Hepatocyte (in vitro differentiated cells): ENCODE measurements at regions not wholly inside any gene's neighbourhood (a gene's known extent, or its start where the extent isn't known, plus 50 kb on each side); places are given as distances from the start of the nearest gene placed in this dataset.

Experiments
- DNase-seq: peaks from one replicate; pipeline ENCODE4 v3.0.0-alpha.2; 2016; ENCODE audit warnings: low spot score
- H2AFZ ChIP-seq: fragments of 200-600 bp; sonication (generic); 2 replicates; pipeline ENCODE4 v1.6.0; 2016; ENCODE audit warnings: antibody characterized with exemption, mild to moderate bottlenecking
- H3K27ac ChIP-seq: fragments of 200-600 bp; sonication (generic); 2 replicates; pipeline ENCODE4 v1.5.1; 2016; ENCODE audit warnings: mild to moderate bottlenecking
- H3K27me3 ChIP-seq: fragments of 200-600 bp; sonication (generic); 2 replicates; pipeline ENCODE4 v1.6.1; 2016
- H3K36me3 ChIP-seq: fragments of 200-600 bp; sonication (generic); replicated peaks from 2 replicates; pipeline ENCODE4 v1.5.1; 2016; ENCODE audit warnings: low read depth; ENCODE audit not compliant: insufficient read depth
- H3K4me1 ChIP-seq: fragments of 200-600 bp; sonication (generic); 2 replicates; pipeline ENCODE4 v1.5.1; 2016; ENCODE audit warnings: mild to moderate bottlenecking, moderate library complexity; ENCODE audit not compliant: insufficient read depth
- H3K4me2 ChIP-seq: fragments of 200-600 bp; sonication (generic); 2 replicates; pipeline ENCODE4 v1.6.0; 2016
- H3K4me3 ChIP-seq: fragments of 200-600 bp; sonication (generic); 2 replicates; pipeline ENCODE4 v1.5.1; 2016; ENCODE audit warnings: mild to moderate bottlenecking
- H3K79me2 ChIP-seq: fragments of 200-600 bp; sonication (generic); 2 replicates; pipeline ENCODE4 v1.6.0; 2017; ENCODE audit warnings: mild to moderate bottlenecking
- H3K9me2 ChIP-seq: fragments of 200-600 bp; sonication (generic); replicated peaks from 2 replicates; pipeline ENCODE4 v1.6.0; 2017; ENCODE audit warnings: mild to moderate bottlenecking; ENCODE audit not compliant: insufficient read depth
- H3K9me3 ChIP-seq: fragments of 200-600 bp; sonication (generic); 2 replicates; pipeline ENCODE4 v1.5.1; 2016; ENCODE audit warnings: low read depth, mild to moderate bottlenecking
- H4K20me1 ChIP-seq: fragments of 200-600 bp; sonication (generic); 2 replicates; pipeline ENCODE4 v1.6.0; 2016; ENCODE audit warnings: mild to moderate bottlenecking; ENCODE audit not compliant: insufficient read depth, poor library complexity, severe bottlenecking
- EZH2 ChIP-seq: fragments of 200-600 bp; sonication (generic); IDR thresholded peaks from 2 replicates; pipeline ENCODE4 v1.6.1; 2016; ENCODE audit warnings: antibody characterized with exemption, mild to moderate bottlenecking, borderline replicate concordance
- EZH2phosphoT487 ChIP-seq: fragments of 200-600 bp; sonication (generic); IDR thresholded peaks from one replicate; pipeline ENCODE4 v1.6.1; 2018; ENCODE audit warnings: antibody characterized with exemption, mild to moderate bottlenecking, low read depth, moderate library complexity; ENCODE audit not compliant: unreplicated experiment, severe bottlenecking
- WGBS: methylation state at CpG from one replicate; pipeline ENCODE4 v1.1.6; 2016; ENCODE audit warnings: low lambda C conversion rate; ENCODE audit errors: missing lambda C conversion rate; 5-methylcytosine and 5-hydroxymethylcytosine counted together
- TF ChIP-seq, protein P1 (sequence below): fragments of 200-600 bp; sonication (generic); IDR thresholded peaks from 2 replicates; pipeline ENCODE4 v1.5.1; 2016; ENCODE audit warnings: antibody characterized with exemption, mild to moderate bottlenecking; ENCODE audit not compliant: poor library complexity

DNA sequence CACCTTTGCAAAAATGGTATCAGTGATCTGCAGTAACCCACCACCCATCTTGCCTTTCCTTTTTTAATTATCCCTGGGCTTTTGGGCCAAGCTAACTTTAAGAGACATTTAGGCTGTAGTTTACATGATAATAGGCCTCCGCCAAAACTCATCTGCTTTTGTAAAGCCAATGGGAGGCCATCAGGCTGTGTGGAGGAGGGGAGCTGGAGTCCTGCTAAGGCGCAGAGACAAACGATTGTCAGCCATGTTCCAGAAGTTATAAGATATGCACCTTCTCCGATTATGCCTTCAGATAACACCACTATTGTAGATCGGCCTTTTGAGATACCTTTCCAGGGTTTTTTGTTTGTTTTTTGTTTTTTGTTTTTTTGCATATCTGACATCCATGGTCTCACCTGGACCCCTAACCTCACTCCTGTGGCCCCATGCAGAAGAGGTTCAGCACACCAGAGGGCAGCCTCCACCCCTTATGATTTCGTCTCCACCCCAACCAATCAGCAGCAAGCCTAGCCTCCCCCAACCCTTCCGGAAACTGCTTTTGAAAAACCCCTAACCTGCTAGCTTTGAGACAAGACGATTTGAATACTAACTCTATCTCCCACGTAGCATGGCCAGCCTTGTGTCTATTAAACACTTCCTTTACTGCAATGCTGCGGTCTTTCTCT, 113.9 kb upstream of the UBL3 start:
- no peak for DNase-seq
- Histone ChIP-seq H3K79me2 (no peaks in the 10 kb centered on the region), H3K36me3 (no peaks in the 10 kb centered on the region), H3K4me3 (no peak overlapping the region), H3K27ac (no peak overlapping the region), H3K9me2 (no peaks in the 10 kb centered on the region), H3K27me3 (no peaks in the 10 kb centered on the region), H4K20me1 (no peaks in the 10 kb centered on the region), H3K4me2 (no peak overlapping the region), H3K4me1 (no peaks in the 10 kb centered on the region), H2AFZ (no peak overlapping the region), H3K9me3 (no peaks in the 10 kb centered on the region)
- TF ChIP-seq, protein P1, sequence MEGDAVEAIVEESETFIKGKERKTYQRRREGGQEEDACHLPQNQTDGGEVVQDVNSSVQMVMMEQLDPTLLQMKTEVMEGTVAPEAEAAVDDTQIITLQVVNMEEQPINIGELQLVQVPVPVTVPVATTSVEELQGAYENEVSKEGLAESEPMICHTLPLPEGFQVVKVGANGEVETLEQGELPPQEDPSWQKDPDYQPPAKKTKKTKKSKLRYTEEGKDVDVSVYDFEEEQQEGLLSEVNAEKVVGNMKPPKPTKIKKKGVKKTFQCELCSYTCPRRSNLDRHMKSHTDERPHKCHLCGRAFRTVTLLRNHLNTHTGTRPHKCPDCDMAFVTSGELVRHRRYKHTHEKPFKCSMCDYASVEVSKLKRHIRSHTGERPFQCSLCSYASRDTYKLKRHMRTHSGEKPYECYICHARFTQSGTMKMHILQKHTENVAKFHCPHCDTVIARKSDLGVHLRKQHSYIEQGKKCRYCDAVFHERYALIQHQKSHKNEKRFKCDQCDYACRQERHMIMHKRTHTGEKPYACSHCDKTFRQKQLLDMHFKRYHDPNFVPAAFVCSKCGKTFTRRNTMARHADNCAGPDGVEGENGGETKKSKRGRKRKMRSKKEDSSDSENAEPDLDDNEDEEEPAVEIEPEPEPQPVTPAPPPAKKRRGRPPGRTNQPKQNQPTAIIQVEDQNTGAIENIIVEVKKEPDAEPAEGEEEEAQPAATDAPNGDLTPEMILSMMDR, result no peak
- TF ChIP-seq EZH2 (no peak), EZH2phosphoT487 (no peak)
- 83% methylated on average over 10 of the region's 10 CpGs for WGBS

DNA sequence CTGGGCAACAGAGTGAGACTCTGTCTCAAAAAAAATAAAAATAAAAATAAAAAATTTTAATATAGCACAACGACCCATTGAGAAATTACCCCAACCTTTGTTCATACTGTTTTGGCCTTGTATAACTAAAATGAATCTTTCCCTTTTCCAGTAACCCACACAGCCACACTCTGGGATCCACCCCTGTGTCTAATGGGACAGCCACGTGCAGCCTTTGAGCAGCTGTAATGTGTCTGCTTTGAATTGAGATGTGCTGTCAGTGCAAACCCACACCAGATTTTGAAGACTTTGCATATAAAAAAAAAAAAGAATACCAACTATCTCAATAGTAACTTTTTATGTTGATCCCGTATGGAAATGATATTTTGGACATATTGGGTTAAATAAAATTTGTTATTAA, 112.7 kb upstream of the UBL3 start:
- Histone ChIP-seq H3K4me2 (no peak overlapping the region), H3K9me2 (no peaks in the 10 kb centered on the region), H3K9me3 (no peaks in the 10 kb centered on the region), H2AFZ (no peak overlapping the region), H3K27me3 (no peaks in the 10 kb centered on the region), H3K36me3 (no peaks in the 10 kb centered on the region), H3K4me3 (no peak overlapping the region), H4K20me1 (no peaks in the 10 kb centered on the region), H3K79me2 (no peaks in the 10 kb centered on the region), H3K27ac (no peak overlapping the region), H3K4me1 (no peaks in the 10 kb centered on the region)
- TF ChIP-seq, protein P1, result no peak
- TF ChIP-seq EZH2 (no peak), EZH2phosphoT487 (no peak)
- DNase-seq, result no peak
- WGBS, result 87% methylated on average over 3 of the region's 3 CpGs

DNA sequence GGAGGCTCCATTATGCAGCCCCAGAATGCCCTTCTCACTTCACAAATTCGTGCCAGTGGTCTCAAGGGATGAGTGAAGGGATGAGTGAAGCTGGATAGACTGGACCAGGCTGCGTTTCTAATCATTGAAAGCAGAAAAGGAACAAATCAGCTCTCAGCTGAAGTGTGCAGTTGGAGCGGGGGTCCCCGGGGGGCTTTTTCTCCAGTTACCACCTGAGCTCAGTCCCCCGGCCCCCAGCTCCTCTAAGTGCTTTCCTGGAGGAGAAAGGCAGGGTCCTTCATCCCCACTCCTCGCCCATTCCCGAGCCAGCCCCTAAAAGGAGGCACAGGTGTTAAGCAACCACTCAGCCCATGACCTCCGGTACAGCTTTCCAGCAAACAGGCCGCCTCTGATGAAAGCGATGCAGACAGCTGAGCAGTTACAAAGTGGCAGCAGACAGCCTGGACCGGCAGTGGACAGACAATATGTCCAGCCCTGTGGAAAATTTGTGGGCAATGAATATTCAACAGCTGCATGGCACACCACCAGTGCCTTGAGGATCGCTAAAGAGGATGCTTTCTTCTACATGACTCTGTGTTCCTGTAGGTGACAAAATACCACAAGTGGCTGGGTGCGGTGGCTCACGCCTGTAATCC, 110.7 kb upstream of the UBL3 start:
- 94% methylated on average over 14 of the region's 14 CpGs for WGBS
- TF ChIP-seq EZH2phosphoT487, result no peak
- no peaks in the 10 kb centered on the region for H3K9me3 ChIP-seq
- no peak overlapping the region for H3K27ac ChIP-seq
- H3K27me3 ChIP-seq, result no peaks in the 10 kb centered on the region
- no peaks in the 10 kb centered on the region for H3K9me2 ChIP-seq
- no peaks in the 10 kb centered on the region for H4K20me1 ChIP-seq
- H3K4me2 ChIP-seq, result no peak overlapping the region
- no peak overlapping the region for H3K4me3 ChIP-seq
- no peak overlapping the region for H2AFZ ChIP-seq
- no peaks in the 10 kb centered on the region for H3K36me3 ChIP-seq
- DNase-seq, result no peak
- H3K79me2 ChIP-seq, result no peaks in the 10 kb centered on the region
- H3K4me1 ChIP-seq, result no peaks in the 10 kb centered on the region

DNA sequence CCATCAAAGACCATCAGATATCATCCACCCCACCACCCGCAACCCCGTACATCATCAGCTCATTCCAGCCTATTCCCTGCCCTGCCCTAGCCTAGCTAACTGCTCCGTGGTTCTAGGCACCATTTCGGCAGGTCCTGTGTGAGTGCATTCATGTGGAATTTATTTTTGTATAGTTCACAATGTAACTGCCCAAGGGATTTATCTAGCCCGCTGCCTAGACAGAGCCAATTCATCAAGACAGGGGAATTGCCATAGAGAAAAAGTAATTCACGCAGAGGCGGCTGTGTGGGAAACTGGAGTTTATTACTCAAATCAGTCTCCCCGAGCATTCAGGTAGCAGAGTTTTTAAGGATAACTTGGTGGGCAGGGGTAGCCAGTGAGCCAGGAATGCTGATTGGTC, 109.2 kb upstream of the UBL3 start:
- H3K9me3 ChIP-seq, result no peaks in the 10 kb centered on the region
- H3K27ac ChIP-seq, result no peak overlapping the region
- no peaks in the 10 kb centered on the region for H3K9me2 ChIP-seq
- H3K79me2 ChIP-seq, result no peaks in the 10 kb centered on the region
- no peak overlapping the region for H3K4me2 ChIP-seq
- DNase-seq, result no peak
- no peak overlapping the region for H3K4me3 ChIP-seq
- no peaks in the 10 kb centered on the region for H3K27me3 ChIP-seq
- H3K36me3 ChIP-seq, result no peaks in the 10 kb centered on the region
- no peaks in the 10 kb centered on the region for H4K20me1 ChIP-seq
- 92% methylated on average over 8 of the region's 8 CpGs for WGBS
- no peaks in the 10 kb centered on the region for H3K4me1 ChIP-seq
- no peak overlapping the region for H2AFZ ChIP-seq
- no peak for TF ChIP-seq EZH2
- no peak for TF ChIP-seq EZH2phosphoT487
- TF ChIP-seq, protein P1, result no peak
